IPS-NIHi11 (cell line): ENCODE measurements at regions not wholly inside any gene's neighbourhood (a gene's known extent, or its start where the extent isn't known, plus 50 kb on each side); places are given as distances from the start of the nearest gene placed in this dataset.

Experiments
- DNase-seq: peaks from one replicate; pipeline ENCODE4 v3.0.0; 2012; ENCODE audit warnings: mixed read lengths, low spot score

DNA sequence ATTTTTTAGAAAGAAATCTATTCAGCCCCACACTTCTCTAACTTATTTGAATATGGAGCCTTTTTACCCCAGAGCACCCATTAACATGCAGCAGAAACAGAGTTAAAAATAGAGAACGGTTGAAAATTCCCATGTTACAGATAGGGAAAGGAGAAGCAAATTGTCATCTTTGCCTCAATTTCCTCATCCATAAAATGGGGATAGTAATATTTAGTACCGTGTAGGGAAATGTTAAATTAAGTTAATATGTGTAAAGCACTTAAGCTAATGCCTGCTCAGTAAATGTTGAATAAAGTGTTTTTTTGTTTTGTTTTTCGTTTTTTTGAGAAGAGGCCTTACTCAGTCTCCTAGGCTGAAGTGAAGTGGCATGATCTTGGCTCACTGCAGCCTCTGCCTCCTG is 50.3 kb downstream of the NAV1 start:
- no peak for DNase-seq

DNA sequence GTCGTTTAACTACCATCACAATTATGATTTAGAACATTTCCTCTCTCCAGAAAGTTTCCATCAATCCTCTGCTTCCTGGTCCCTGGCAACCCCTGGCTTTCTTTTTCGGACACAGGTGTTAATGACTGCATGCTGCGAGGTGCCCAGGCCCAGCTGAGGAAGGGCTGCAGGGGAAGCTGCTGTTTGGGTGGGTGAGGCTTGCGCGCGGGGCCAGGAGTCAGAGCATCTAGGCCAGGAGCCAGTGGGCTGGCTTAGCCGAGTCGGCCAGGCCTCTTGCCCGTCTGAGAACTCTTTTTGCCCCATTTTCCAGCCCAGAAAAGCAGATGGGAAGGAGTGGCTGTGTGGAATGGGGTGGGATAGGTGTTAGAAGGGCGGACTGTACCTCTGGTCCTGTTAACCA is 51.5 kb downstream of the NAV1 start:
- DNase-seq, result no peak

DNA sequence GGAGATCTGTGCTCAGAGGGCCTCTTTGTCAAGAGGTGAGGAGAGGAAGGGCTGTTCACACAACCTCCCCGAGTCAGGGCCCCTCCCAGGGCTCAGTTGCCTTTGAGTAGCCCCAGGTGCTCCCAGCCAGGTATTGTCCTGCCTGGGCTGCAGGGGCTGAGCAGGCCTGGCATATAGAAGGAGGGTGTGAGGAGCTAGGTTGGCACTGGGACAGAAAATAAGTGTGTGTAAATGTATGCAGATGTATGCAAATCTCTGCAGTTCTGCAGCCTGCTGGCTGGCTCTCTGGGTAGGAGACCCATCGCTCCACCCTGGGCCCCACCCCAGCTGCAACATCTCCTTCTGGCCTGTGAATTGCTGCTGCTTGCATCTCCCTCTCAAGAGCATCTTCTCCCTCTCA is 52.4 kb downstream of the NAV1 start:
- no peak for DNase-seq

DNA sequence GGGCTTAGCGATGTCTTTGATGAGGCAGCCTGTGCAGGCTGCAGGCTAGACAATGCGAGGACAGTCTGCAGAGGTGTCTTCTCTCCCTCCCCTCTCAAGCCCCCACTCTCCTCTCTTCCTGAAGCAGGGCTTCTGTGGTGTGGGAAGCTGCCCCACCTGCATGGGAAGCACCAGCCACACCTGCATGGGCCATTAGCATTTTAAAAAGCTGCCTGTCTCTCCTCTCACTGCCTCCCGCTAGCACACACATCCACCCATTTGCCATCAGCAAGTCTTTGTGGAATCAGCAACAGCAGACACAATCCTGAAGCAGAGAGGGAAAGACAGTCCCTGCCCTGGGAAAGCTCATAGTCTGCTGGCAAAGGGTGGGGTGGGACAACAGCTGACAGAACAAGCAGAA is 53.1 kb downstream of the NAV1 start:
- DNase-seq, result no peak

DNA sequence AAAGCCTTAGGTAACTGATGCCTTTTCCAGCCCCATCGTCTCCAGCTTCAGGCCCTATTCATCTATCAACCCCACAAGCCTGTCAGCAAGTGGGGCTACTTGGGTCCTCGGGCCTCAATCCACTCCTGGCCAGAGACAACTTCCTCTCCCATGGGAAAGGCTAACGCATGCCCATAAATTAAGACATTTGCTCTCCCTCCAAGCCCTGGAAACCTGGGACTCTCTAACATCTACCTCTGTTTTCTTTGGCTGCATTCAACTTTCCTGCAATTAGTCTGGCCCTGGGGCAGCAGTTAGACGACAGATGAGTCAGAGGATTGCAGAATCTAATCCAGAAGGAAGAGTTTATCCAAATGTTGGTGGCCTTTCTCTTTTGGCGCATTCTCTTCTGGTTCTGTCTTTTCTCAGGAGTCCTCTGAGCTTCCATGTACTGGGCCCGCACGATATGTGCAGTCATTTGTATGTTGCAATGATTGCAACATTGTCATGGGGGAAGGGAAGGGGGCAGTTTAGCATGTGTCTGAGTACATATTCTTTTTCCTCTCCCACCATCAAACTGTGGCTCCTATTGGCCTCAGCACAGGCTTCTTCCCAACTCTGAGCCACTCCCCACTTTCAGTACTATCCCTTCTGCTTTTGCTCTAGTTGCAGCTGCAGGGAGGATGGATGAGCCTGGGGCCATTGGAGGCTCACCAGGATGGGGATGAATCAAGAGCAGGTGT is 54.4 kb downstream of the NAV1 start:
- DNase-seq, result no peak

DNA sequence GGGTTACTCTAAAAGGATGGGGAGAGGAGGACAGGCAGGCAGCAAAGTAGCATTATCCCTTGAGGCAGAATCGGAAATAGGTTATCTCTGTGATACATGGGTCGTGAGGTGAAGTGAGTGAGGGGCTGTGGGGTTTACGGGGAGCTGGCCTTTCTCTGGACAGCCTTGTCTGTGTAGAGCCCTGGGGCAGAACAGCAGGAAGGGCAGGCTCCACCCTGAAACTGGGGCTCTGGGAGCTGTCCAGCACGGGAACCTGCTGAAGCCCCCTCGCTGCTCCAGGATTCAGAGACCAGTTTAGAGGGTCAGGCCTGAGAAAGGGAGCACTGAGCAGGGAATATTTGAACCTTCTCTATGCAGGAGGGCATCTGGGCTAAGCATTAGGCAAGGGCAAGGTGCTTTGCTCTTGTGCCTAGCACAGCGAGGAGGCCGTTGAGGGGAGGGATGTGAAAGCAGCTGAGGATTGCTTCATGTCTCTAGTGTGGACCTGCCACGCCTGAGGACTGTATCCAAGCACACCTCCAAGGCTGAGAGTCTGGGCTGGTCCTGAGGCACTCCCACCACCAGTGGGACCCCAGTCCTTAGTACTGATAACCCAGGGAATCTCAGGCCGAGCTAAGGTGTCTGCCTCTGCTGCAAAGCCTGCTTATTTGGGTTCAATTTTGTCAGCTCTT is 55.8 kb downstream of the NAV1 start:
- peak; percentile 90 for DNase-seq

DNA sequence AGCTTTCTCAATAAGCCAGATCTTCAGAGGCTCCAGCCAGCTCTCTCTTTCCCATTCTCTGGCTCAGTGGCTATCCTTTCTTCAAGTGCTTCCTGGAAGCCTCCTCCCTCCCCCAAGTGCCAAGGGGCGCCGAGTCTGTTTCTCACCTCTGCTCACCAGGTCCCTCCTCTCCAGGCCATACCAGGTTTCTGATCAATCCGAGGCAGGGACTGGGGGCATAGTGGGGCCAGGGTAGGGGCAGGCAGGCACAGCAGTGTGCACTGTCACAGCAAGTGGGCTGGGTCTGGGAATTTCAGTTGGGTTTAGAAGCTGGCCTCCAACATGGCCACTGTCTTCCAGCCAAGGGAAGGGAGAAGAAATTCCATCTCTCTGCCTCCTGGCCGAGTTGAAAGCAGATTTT is 56.5 kb downstream of the NAV1 start:
- DNase-seq, result no peak

DNA sequence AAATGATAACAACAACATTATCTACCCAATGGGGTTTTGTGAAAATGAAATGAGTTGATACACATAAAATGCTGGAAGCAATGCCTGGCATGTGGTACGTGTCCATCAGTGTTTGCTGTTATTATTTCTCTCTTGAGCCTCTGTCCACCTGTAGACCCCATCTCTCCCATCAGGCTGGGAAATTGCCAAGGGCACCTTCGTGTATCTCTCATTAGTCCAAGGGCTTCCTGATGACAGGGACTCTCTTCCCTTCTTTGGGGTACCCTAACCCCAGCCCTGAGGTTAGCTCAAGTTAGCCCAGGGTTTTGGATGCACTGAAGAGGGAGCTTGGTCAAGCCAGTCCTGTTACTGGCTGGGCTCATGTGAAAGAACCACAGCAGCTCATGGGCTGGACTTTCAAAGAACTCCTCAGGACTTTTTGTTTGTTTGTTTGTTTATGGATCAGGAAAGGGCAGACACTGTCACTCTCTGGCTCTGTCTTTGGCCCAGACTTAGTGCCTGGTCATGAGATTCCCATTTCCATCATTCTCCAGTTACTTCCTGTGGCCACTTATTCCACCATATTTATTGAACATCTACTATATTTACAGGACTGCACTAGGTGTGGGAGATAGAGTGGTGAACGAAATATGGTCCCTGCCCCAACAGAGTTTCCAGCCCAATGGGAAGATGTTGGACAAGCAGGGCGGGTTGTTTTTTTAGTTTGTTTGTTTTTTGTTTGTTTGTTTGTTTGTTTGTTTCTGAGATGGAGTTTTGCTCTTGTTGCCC is 57.4 kb downstream of the NAV1 start:
- DNase-seq, result no peak

DNA sequence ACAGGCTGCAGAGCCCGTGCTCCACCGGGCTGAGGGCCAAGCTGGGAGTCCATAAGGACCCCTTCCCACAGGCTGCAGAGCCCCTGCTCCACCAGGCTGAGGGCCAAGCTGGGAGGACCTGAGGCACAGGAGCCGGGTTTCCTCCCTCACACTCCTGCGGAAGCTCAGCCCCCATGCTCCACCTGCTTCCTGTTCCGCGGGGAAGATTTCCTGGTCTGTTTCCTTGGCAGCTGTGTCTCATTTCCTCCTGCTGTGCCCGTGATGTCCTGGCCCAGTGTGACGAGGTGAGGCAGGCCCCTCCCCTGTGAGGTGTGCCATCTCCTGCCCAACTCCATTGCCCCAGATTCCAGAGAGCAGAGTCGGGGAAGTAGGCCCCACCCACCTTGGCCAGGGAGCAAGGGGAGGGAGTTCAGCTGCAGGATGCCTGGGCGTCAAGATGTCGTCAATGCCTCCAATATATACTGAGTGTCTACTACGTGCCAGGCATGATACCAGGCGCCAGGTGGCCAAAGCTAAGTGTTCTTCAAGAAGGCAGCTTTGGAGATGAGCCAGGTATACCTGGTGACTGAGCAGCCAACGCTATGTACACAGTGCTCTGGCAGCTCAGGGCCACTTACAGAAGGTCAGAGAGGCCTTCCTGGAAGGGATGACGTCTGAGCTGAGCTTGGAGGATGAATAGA is 58.8 kb downstream of the NAV1 start:
- DNase-seq, result no peak

DNA sequence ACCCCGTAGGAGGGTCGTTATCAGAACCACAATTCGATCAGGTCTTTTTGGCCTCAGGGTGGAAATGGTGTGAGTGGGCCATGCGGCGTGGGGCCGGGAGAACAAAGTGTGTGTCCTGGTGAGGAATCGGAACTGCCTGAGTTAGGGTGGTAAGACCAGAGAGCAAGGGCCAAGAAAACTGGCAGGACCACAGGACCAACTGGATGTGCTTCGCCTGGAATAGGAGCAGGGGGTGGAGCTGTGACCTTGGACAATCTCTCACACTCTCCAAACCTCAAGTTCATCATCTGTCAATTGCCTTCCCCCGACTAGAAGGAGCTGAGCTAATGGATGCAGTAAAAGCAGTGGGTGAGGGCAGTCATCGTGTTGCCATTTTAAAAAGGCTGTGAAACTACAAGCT is 59.5 kb downstream of the NAV1 start:
- DNase-seq, result no peak

DNA sequence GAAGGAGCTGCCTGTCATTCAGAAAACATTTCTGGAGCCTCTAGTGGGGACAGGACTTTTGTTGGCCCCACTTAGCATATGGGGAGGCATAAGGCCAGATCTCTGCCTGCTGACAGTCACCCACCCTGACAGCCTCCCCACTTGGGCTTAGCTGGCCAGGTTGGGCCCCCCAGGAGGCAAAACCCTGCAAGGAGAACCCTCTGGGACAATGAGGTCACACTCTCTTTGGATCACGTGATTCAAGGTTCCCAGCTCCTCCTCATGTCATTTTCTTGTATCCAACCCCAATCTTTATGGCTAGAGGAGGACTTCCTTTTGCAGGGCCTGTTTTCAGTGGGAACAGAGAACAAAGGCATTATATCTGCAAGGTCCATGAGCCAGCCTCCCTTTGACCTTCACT is 60.0 kb downstream of the NAV1 start:
- no peak for DNase-seq

DNA sequence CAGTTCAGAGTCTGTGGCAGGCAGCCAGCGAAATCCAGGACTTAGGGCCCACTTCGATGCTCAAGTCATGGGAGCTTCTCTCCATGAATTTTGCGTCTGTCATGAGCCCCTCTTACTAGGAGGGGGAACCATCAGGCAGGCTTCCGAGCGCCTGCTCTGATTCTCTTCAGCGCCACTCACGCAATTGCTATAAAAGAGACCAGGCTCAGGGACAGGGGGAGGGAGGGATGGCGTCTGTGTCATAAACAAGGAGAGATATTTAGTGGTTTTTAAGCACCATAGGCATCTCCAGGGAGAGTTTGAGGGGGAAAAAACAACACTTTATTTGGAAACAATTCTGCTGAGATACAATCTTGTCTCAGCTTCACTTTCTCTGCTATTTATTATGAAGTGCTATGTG is 60.6 kb downstream of the NAV1 start:
- DNase-seq, result no peak

DNA sequence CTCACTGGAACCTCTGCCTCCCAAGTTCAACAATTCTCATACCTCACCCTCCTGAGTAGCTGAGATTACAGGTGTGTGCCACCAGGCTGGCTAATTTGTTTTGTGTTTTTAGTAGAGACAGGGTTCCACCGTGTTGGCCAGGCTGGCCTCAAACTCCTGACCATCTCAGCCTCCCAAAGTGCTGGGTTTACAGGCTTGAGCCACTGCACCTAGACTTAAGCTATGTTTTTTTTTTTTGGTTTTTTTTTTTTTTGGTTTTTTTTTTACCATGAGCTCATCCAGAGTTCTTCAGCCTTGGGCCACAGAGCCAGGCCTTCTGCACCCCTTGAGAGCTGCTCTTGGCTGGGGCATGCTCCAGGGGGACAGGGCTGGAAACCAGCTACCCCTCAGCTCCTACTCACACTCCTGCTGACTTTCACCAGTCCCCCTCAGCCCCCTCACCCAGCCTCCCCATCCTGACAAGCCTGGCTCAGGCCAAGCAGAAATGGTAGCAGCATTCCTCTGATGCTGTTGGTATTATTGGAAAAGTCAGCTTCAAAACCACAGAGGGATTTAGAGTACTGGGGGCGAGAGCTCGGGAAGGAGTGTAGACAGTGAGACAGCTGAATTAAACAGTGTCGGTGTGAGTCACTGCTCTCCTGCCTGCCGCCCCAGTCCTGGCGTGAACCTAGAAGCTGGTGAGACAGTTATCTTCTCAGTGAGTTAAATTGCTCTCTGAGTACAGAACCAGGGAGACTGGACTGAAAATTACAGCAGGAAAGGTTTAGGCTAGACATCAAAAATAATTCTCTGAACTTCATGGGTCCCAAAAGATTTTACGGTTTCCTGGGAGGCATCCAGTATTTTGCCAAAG is 63.7 kb downstream of the NAV1 start:
- DNase-seq, result no peak

DNA sequence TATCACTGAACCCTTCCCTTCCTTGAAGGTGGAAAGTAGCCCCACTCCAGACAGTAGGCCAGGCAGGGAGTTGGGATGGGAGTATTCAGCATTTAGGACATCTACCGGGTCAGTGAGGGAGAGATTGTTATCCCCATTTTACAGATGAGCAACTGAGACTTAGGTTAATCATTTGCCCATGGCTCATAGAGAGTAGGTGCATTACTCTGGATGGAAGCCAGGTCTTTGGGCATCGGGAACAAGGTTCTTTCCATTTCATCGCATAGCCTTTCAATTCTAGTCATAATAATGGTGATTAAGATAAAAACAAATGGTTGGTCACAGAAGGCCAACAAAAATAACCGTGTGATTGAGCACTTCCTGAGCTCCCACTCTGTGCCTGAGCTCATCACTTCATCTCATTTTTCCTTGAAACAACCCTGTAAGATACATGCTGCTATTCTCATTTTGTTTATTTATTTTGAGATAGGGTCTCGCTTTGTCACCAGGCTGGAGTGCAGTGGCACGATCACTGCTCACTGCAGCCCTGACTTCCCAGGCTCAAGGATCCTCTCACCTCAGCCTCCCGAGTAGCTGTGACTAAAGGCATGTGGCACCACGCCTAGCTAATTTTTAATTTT is 64.8 kb downstream of the NAV1 start:
- DNase-seq, result no peak

DNA sequence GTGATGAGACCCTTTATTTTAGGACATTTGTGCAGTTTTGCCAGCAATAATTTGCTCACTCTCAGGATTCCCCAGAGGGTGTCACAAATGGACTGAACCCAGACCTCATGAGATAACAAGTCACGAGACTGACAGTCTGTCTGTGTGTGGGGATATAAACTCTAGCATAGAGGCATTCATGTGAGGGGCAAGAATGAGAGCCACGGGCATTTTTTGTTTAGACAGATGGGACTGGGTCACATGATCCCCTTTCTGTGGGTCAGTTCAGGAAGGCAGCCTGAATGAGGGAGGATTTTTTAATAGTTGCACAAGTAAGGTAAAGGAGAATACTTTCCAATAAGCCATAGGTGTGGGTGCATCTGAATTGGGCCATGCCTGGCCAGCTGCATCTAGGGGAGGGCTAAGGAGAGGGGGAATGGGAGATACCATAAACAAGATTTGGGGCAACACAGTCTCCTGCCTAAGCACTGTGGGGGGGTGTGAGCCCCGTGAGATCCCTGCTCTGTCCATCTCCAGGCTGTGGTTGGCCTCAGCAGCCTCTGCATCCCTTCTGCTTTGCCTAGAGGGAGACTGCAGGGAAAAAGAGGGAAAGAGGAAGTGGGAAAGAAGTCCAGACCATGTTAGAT is 66.6 kb downstream of the NAV1 start:
- no peak for DNase-seq

DNA sequence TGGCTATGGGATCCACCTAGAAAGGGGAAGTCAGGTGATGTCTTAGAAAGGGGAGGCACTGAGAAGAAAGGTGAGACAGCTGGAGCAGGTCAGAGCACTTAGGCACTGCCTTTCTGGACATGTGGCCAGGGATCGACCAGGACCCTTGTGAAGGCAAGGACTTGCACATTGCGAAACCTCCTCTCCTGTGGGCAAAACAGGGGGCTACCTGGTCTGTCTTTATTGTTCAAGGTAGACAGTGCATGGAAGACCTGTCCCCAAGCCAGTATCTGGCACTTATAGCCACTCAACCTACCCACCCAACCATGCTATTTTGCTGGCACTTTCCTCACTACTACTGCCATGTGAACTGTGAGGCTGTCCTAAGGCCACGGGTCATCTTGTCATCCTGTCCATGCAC is 67.2 kb downstream of the NAV1 start:
- DNase-seq, result no peak

DNA sequence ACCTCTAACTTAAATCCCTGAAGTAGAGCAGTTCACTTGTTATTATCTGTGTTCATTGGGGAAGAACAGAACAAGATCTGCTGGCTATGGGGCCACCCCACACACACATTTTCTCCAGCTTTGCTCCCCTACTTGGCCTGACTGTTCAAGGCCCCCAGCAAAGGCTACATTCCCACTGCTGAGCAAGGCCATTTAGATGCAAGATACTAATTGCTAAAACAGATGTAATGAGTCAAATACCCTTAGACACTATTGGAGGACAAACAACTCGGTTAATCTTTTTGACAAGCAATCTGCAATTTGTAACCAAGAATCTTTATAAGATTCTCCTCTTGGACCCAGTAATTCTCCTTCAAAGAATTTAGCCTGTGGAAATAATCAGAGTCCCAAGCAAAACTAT is 67.7 kb downstream of the NAV1 start:
- DNase-seq, result no peak

DNA sequence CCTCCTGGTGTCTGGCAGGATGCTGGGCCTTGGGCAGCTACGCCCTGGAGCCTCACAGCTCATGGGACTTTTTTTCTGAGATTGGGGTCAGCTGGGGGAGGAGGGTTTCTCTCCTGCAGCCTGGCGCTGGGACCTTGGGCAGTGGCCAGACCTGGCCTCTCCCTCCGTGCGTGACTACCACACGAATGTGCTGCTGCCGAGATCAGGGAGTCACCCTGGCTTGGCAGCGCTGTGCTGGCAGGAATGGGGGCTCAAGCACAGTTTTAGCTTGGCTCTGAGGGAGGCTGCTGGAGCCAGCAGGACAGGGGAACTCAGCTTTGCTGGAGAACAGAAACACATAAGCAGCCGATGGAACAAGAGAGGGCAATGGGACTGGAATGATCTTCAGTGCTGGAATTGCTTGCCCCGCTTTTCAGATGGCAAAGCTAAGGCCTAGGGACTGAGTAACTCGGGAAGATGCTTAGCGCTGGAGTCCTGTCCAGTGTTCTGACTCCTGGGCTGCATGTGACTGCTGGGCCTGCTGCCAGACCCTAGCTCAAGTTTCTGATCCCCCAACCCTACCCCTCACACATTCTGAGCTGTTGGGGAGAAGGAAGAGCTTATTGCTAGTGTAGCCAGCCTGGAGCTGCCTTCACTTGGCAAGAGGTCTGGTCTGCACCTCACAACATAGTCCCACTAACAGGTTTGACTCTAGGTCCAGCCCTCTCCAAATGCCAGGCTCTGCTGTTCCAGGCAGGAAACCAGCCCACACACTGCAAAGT is 69.9 kb downstream of the NAV1 start:
- DNase-seq, result no peak

DNA sequence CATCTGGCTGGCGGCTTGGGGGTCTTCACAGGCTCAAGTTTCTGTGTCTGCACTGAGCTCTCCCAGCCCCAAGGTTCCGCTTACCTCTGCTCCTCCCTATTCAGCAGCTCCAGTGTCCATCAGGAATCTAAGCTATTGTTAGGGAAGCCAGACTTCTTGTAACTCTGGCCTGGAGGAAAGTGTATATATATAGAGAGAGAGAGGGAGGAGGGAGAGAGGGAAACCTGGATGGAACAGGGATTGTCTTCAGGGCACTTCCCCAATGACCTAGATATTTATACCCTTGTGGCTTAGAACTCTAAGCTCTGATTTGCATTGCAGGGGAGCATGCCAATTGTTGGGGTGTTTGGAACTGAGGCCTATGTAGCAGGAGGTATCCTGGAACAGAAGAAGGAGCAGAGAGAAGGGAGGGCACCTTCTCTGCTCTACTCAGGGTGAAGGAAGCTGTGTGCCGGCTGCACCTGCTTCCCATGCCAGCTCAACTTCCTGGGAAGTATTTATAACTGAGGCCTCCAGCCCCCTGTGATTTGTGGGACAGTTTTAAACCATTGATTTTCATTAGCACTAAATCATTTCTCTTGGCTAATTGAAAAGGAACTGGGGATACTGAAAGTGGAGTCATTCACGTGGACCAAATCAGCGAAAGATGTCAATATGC is 70.9 kb downstream of the NAV1 start:
- no peak for DNase-seq

DNA sequence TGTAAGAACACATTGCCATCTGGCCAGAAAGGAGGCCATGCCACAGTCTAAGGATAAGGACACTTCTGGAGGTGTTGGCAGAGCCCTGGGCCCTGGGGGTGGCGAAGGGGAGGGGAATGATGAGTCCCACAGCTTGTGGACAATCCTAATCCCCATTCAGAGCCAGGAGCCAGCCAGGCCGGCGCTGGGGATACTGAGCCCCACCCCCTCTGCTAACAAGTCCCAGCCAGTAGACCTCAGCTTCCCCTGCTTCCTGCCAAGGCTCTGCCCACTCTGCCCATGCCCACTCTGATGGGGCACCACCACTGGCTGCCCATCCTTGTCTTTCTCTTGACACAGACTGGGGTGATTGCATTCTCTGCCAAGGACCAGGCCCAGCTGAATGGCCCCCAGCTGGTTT is 71.9 kb downstream of the NAV1 start:
- no peak for DNase-seq
